IPS-18a (cell line): ENCODE measurements at regions not wholly inside any gene's neighbourhood (a gene's known extent, or its start where the extent isn't known, plus 50 kb on each side); places are given as distances from the start of the nearest gene placed in this dataset.
"Not testable (repeated sequence)": the region's sequence is repeated elsewhere in the genome, so short reads cannot be mapped to it uniquely, and the experiment has no call there.

Source experiments
- H3K27ac ChIP-seq: one replicate; pipeline ENCODE4 v1.5.1; 2013; ENCODE audit warnings: low read length
- H3K27me3 ChIP-seq: one replicate; pipeline ENCODE4 v1.6.1; 2013; ENCODE audit warnings: mild to moderate bottlenecking, low read length; ENCODE audit not compliant: control insufficient read depth, insufficient read depth
- H3K36me3 ChIP-seq: one replicate; pipeline ENCODE4 v1.6.1; 2013; ENCODE audit warnings: low read depth, low read length; ENCODE audit not compliant: control insufficient read depth
- H3K4me1 ChIP-seq: one replicate; pipeline ENCODE4 v1.6.1; 2013; ENCODE audit warnings: low read depth, low read length; ENCODE audit not compliant: control insufficient read depth
- H3K4me3 ChIP-seq: one replicate; pipeline ENCODE4 v1.5.1; 2013; ENCODE audit warnings: low read length
- H3K9ac ChIP-seq: one replicate; pipeline ENCODE4 v1.6.1; 2013; ENCODE audit warnings: mild to moderate bottlenecking, low read length, moderate library complexity
- H3K9me3 ChIP-seq: one replicate; pipeline ENCODE4 v1.6.1; 2013; ENCODE audit warnings: low read depth, low read length; ENCODE audit not compliant: control insufficient read depth

- Histone ChIP-seq H3K36me3 (no peaks in the 10 kb centered on the region), H3K27me3 (no peaks in the 10 kb centered on the region), H3K27ac (no peak overlapping the region), H3K4me1 (no peaks in the 10 kb centered on the region), H3K9me3 (peaks cover 6% of the 10 kb centered on the region), H3K9ac (no peak overlapping the region), H3K4me3 (no peak overlapping the region)
These were observed 245.0 kb downstream of the RFPL4B start for GRCh38 chr6:112592159-112592558.

- Histone ChIP-seq H3K9ac (no peak overlapping the region), H3K4me3 (no peak overlapping the region), H3K36me3 (no peaks in the 10 kb centered on the region)
These were observed 247.9 kb downstream of the RFPL4B start for GRCh38 chr6:112594886-112595594.

GRCh38 chr6:112595841-112596240 lies 248.7 kb downstream of the RFPL4B start:
- Histone ChIP-seq H3K9ac (no peak overlapping the region), H3K4me3 (no peak overlapping the region), H3K9me3 (peaks cover 6% of the 10 kb centered on the region), H3K27me3 (no peaks in the 10 kb centered on the region), H3K27ac (no peak overlapping the region), H3K36me3 (no peaks in the 10 kb centered on the region), H3K4me1 (no peaks in the 10 kb centered on the region)

More at GRCh38 chr6:112594886-112595594, 247.9 kb downstream of the RFPL4B start:
- H3K9me3 ChIP-seq, result peaks cover 6% of the 10 kb centered on the region
- H3K27me3 ChIP-seq, result no peaks in the 10 kb centered on the region
- H3K4me1 ChIP-seq, result no peaks in the 10 kb centered on the region
- H3K27ac ChIP-seq, result no peak overlapping the region

GRCh38 chr6:112597176-112597575 lies 250.0 kb downstream of the RFPL4B start:
- H3K36me3 ChIP-seq, result no peaks in the 10 kb centered on the region
- H3K27ac ChIP-seq, result no peak overlapping the region
- peaks cover 6% of the 10 kb centered on the region for H3K9me3 ChIP-seq
- H3K4me3 ChIP-seq, result no peak overlapping the region
- H3K27me3 ChIP-seq, result no peaks in the 10 kb centered on the region
- H3K9ac ChIP-seq, result no peak overlapping the region
- no peaks in the 10 kb centered on the region for H3K4me1 ChIP-seq

- H3K4me1 ChIP-seq, result no peaks in the 10 kb centered on the region
These were observed 253.0 kb downstream of the RFPL4B start for GRCh38 chr6:112600168-112600567.

GRCh38 chr6:112603726-112604125 lies 256.6 kb downstream of the RFPL4B start:
- Histone ChIP-seq H3K27me3 (no peaks in the 10 kb centered on the region), H3K4me3 (no peak overlapping the region), H3K9me3 (peaks cover under 1% of the 10 kb centered on the region), H3K9ac (no peak overlapping the region), H3K27ac (no peak overlapping the region), H3K36me3 (no peaks in the 10 kb centered on the region), H3K4me1 (no peaks in the 10 kb centered on the region)

More at GRCh38 chr6:112600168-112600567, 253.0 kb downstream of the RFPL4B start:
- Histone ChIP-seq H3K4me3 (no peak overlapping the region), H3K27ac (no peak overlapping the region), H3K9me3 (peaks cover 1% of the 10 kb centered on the region), H3K36me3 (no peaks in the 10 kb centered on the region), H3K27me3 (no peaks in the 10 kb centered on the region), H3K9ac (no peak overlapping the region)

- no peaks in the 10 kb centered on the region for H3K4me1 ChIP-seq
- H3K9me3 ChIP-seq, result peaks cover 12% of the 10 kb centered on the region
- no peak overlapping the region for H3K27ac ChIP-seq
- no peaks in the 10 kb centered on the region for H3K36me3 ChIP-seq
- H3K4me3 ChIP-seq, result no peak overlapping the region
- H3K27me3 ChIP-seq, result no peaks in the 10 kb centered on the region
- no peak overlapping the region for H3K9ac ChIP-seq
These were observed 259.7 kb downstream of the RFPL4B start for GRCh38 chr6:112606656-112607435.

- not testable (repeated sequence) for H3K27me3 ChIP-seq, H3K27ac ChIP-seq, H3K36me3 ChIP-seq, H3K4me3 ChIP-seq, H3K4me1 ChIP-seq, H3K9ac ChIP-seq
- H3K9me3 ChIP-seq, result peaks cover 12% of the 10 kb centered on the region
These were observed 261.8 kb downstream of the RFPL4B start for GRCh38 chr6:112608925-112609324.

- H3K9me3 ChIP-seq, result peaks cover 12% of the 10 kb centered on the region
- no peak overlapping the region for H3K9ac ChIP-seq
- no peak overlapping the region for H3K27ac ChIP-seq
- H3K36me3 ChIP-seq, result no peaks in the 10 kb centered on the region
- no peaks in the 10 kb centered on the region for H3K4me1 ChIP-seq
- no peak overlapping the region for H3K4me3 ChIP-seq
- H3K27me3 ChIP-seq, result no peaks in the 10 kb centered on the region
These were observed 266.3 kb downstream of the RFPL4B start for GRCh38 chr6:112613410-112613809.

GRCh38 chr6:112618849-112619248 lies 271.7 kb downstream of the RFPL4B start:
- Histone ChIP-seq H3K4me3 (no peak overlapping the region), H3K36me3 (no peaks in the 10 kb centered on the region), H3K27ac (no peak overlapping the region), H3K27me3 (no peaks in the 10 kb centered on the region), H3K9ac (no peak overlapping the region), H3K4me1 (peaks cover 7% of the 10 kb centered on the region), H3K9me3 (no peaks in the 10 kb centered on the region)

GRCh38 chr6:112620812-112621569 lies 273.9 kb downstream of the RFPL4B start:
- Histone ChIP-seq H3K9ac (no peak overlapping the region), H3K36me3 (no peaks in the 10 kb centered on the region), H3K27me3 (no peaks in the 10 kb centered on the region), H3K9me3 (no peaks in the 10 kb centered on the region), H3K4me1 (peaks cover 7% of the 10 kb centered on the region), H3K27ac (no peak overlapping the region), H3K4me3 (no peak overlapping the region)
